A673 (cell line): ENCODE measurements at regions not wholly inside any gene's neighbourhood (a gene's known extent, or its start where the extent isn't known, plus 50 kb on each side); places are given as distances from the start of the nearest gene placed in this dataset.

Experiments
- BruUV-seq: library from RNA; stranded (reverse); fragments of 400-500 nt; replicated peaks from 2 replicates; lab custom pipeline; 2021; lab: Mats Ljungman, UMichigan
- CTCF ChIA-PET: fragments of 300-600 bp; sonication (Branson Sonifier 250); formaldehyde crosslinking; loops from one replicate; lab custom pipeline; 2022; ENCODE audit warnings: antibody characterized with exemption; lab: Charles Lee
- POLR2A ChIA-PET: fragments of 300-600 bp; sonication (Branson Sonifier 250); formaldehyde crosslinking; loops from one replicate; lab custom pipeline; 2022; ENCODE audit warnings: antibody characterized with exemption; ENCODE audit not compliant: low non-redundant PET; lab: Charles Lee
- DNase-seq: peaks from one replicate; pipeline ENCODE4 v3.0.0-alpha.2; 2015; ENCODE audit warnings: low spot score
- H3K27ac ChIP-seq: fragments of 200-600 bp; sonication (generic); 2 replicates; pipeline ENCODE4 v1.5.1; 2016; ENCODE audit warnings: mixed run types, low read depth, mild to moderate bottlenecking, mixed read lengths, antibody characterized with exemption, low read length; ENCODE audit not compliant: poor library complexity, severe bottlenecking
- H3K27me3 ChIP-seq: fragments of 200-600 bp; sonication (generic); replicated peaks from 2 replicates; pipeline ENCODE4 v1.6.1; 2017; ENCODE audit warnings: mixed run types, low read depth, mild to moderate bottlenecking, mixed read lengths, antibody characterized with exemption, low read length; ENCODE audit not compliant: insufficient read depth, poor library complexity
- H3K36me3 ChIP-seq: fragments of 200-600 bp; sonication (generic); 2 replicates; pipeline ENCODE4 v1.6.1; 2016; ENCODE audit warnings: mixed run types, mild to moderate bottlenecking, mixed read lengths, antibody characterized with exemption, low read length; ENCODE audit not compliant: insufficient read depth, poor library complexity, severe bottlenecking
- H3K4me1 ChIP-seq: fragments of 200-600 bp; sonication (generic); 2 replicates; pipeline ENCODE4 v1.6.1; 2017; ENCODE audit warnings: mixed run types, mild to moderate bottlenecking, mixed read lengths, antibody characterized with exemption, low read length; ENCODE audit not compliant: insufficient read depth, poor library complexity, severe bottlenecking
- H3K4me3 ChIP-seq: fragments of 200-600 bp; sonication (generic); 2 replicates; pipeline ENCODE4 v1.5.1; 2016; ENCODE audit warnings: low read depth, mixed run types, mild to moderate bottlenecking, mixed read lengths, low read length; ENCODE audit not compliant: poor library complexity, severe bottlenecking
- H3K9me3 ChIP-seq: fragments of 200-600 bp; sonication (generic); 2 replicates; pipeline ENCODE4 v1.6.1; 2016; ENCODE audit warnings: mixed run types, low read depth, mild to moderate bottlenecking, mixed read lengths, antibody characterized with exemption, low read length; ENCODE audit not compliant: poor library complexity, severe bottlenecking
- CTCF ChIP-seq: fragments of 300-800, 200-600 bp; sonication (generic); conservative IDR thresholded peaks from 2 replicates; pipeline ENCODE4 v1.5.1; 2017; ENCODE audit warnings: low read depth, mild to moderate bottlenecking, antibody characterized with exemption, low read length, moderate library complexity, mixed read lengths
- EZH2 ChIP-seq: fragments of 200-600 bp; sonication (generic); IDR thresholded peaks from 2 replicates; pipeline ENCODE4 v1.6.1; 2017; ENCODE audit warnings: borderline replicate concordance, low read depth, mild to moderate bottlenecking, mixed read lengths, antibody characterized with exemption, low read length; ENCODE audit not compliant: poor library complexity, severe bottlenecking
- intact Hi-C: fragments of 100-400 bp; cut with micrococcal nuclease; formaldehyde crosslinking; loops from one replicate; pipeline ENCODE4 v1.10.0; 2022; ENCODE audit not compliant: unreplicated experiment

- H3K9me3 ChIP-seq: no peaks in the 10 kb centered on the region
- no peak for TF ChIP-seq CTCF
- no peak for TF ChIP-seq EZH2
- no peak overlapping the region for H3K4me3 ChIP-seq
- no peaks in the 10 kb centered on the region for H3K4me1 ChIP-seq
- H3K27me3 ChIP-seq: no peaks in the 10 kb centered on the region
- DNase-seq: no peak
- CTCF ChIA-PET: no interaction called here
- H3K36me3 ChIP-seq: no peaks in the 10 kb centered on the region
- POLR2A ChIA-PET: no interaction called here
- intact Hi-C loops: no loop called here
- BruUV-seq: no TSS peak
- H3K27ac ChIP-seq: no peak overlapping the region
Measured at GRCh38 chr9:106737516-106737915, 125.5 kb upstream of the ZNF462 start.

- ChIA-PET POLR2A (no interaction called here), CTCF (no interaction called here)
- BruUV-seq: no TSS peak
- no peaks in the 10 kb centered on the region for H3K36me3 ChIP-seq
- H3K9me3 ChIP-seq: no peaks in the 10 kb centered on the region
- no peaks in the 10 kb centered on the region for H3K27me3 ChIP-seq
- TF ChIP-seq EZH2: no peak
- TF ChIP-seq CTCF: no peak
- intact Hi-C loops: no loop called here
- no peak for DNase-seq
- no peak overlapping the region for H3K27ac ChIP-seq
- no peak overlapping the region for H3K4me3 ChIP-seq
- H3K4me1 ChIP-seq: no peaks in the 10 kb centered on the region
Measured at GRCh38 chr9:106738109-106738508, 124.9 kb upstream of the ZNF462 start.

GRCh38 chr9:106745457-106745856 is 117.5 kb upstream of the ZNF462 start:
- Histone ChIP-seq H3K27ac (no peak overlapping the region), H3K9me3 (no peaks in the 10 kb centered on the region), H3K36me3 (no peaks in the 10 kb centered on the region), H3K27me3 (no peaks in the 10 kb centered on the region), H3K4me3 (no peak overlapping the region), H3K4me1 (no peaks in the 10 kb centered on the region)
- ChIA-PET POLR2A (no interaction called here), CTCF (no interaction called here)
- no TSS peak for BruUV-seq
- no peak for DNase-seq
- intact Hi-C loops: no loop called here
- TF ChIP-seq EZH2: no peak
- TF ChIP-seq CTCF: no peak
